ENCODE measurements at regions not wholly inside any gene's neighbourhood (a gene's known extent, or its start where the extent isn't known, plus 50 kb on each side); places are given as distances from the start of the nearest gene placed in this dataset.

DNA sequence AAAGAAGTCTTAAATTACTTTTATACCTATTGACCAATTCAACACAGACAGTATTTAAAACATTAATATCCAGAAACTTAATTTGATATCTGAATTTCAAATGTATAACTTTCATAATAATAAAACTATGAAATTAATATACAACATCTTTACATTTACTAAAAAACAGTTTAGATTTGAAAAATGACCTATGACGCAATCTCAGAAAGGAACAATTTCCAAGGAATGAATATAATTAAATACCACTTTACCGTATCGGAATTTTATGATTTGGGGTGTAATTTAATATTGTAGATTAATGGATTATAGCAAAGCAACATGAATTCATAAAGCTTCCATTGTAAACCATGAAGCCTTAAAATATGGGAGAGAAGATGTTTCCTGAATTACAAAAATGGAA lies 321.5 kb upstream of the TRPM3 start:
- no peak overlapping the region for H3K4me2 ChIP-seq (ENCODE audit: insufficient read depth in 1 of 2, low read depth in 2 of 2, low read length in 2 of 2)
- H4K20me1 ChIP-seq (replicated peaks in 1 of 2; ENCODE audit: control insufficient read depth in 1 of 2, insufficient read depth in 2 of 2, low read length in 2 of 2) = no peaks in the 10 kb centered on the region
- peaks cover 7% of the 10 kb centered on the region for H3K23me2 ChIP-seq (ENCODE audit: low read depth, low read length)
- H3K79me1 ChIP-seq (ENCODE audit: low read depth, low read length) = no peaks in the 10 kb centered on the region
- DNase-seq (ENCODE audit: low read depth in 1 of 2, low spot score in 2 of 2) = no peak
- H3K56ac ChIP-seq (replicated peaks; ENCODE audit: insufficient read length, low read depth, low read length) = no peak overlapping the region
- no peak overlapping the region for H2AK5ac ChIP-seq (ENCODE audit: low read depth, low read length)
- H3K79me2 ChIP-seq (ENCODE audit: control insufficient read depth in 1 of 2, insufficient read depth in 2 of 2, low read length in 2 of 2) = no peaks in the 10 kb centered on the region
- ChIA-PET CTCF (ENCODE audit: partially characterized antibody) (no interaction called here), POLR2A (ENCODE audit: partially characterized antibody) (no interaction called here)
- H3K9ac ChIP-seq (replicated peaks in 1 of 4; ENCODE audit: extremely low read depth in 1 of 4, low read depth in 3 of 4, low read length in 3 of 4) = no peak overlapping the region
- H4K91ac ChIP-seq (replicated peaks; ENCODE audit: insufficient read length, low read length) = no peak overlapping the region
- H3K4ac ChIP-seq (replicated peaks; ENCODE audit: insufficient read length, low read depth, low read length) = no peak overlapping the region
- no peak overlapping the region for H2BK15ac ChIP-seq (ENCODE audit: low read length)
- H3K23ac ChIP-seq (ENCODE audit: insufficient read length) = no peak overlapping the region
- no peaks in the 10 kb centered on the region for H3K27me3 ChIP-seq (replicated peaks in 1 of 4; ENCODE audit: control insufficient read depth in 3 of 4, extremely low read depth in 1 of 4, insufficient read depth in 3 of 4, low read length in 3 of 4)
- no peak overlapping the region for H2BK12ac ChIP-seq (ENCODE audit: low read depth, low read length)
- no peak overlapping the region for H2BK5ac ChIP-seq (ENCODE audit: low read depth, low read length)
- H4K8ac ChIP-seq (ENCODE audit: extremely low read depth, insufficient read depth, low read length) = no peak overlapping the region
- H4K5ac ChIP-seq (ENCODE audit: insufficient read length, low read depth, low read length) = no peak overlapping the region
- H3K9me3 ChIP-seq (ENCODE audit: insufficient read depth in 2 of 2, low read depth in 1 of 2, low read length in 1 of 2) = no peaks in the 10 kb centered on the region
- FAIRE-seq = no peak
- H2BK120ac ChIP-seq (replicated peaks; ENCODE audit: low read depth, low read length) = no peak overlapping the region
- TF ChIP-seq SRF (IDR thresholded peaks at IDR 0.05; ENCODE audit: low read depth, low read length) (no peak), CEBPB (IDR thresholded peaks at IDR 0.05; ENCODE audit: low read depth, low read length) (peak; percentile 54; the same call in 1 of the 2 replicates)
- WGBS, 2 experiments (ENCODE audit: extremely low coverage in 1 of 2, insufficient coverage in 1 of 2, insufficient read length in 1 of 2, insufficient replicate concordance in 2 of 2, low coverage in 1 of 2, low lambda C conversion rate in 2 of 2, missing lambda C conversion rate in 1 of 2) = 93% methylated on average over 3 of the region's 3 CpGs; no CpG with 5 or more reads in 1 of the 2 experiments
- no peaks in the 10 kb centered on the region for H3K36me3 ChIP-seq (ENCODE audit: control insufficient read depth in 2 of 4, insufficient read depth in 4 of 4, low read length in 3 of 4)
- H2AFZ ChIP-seq (ENCODE audit: low read length) = no peak overlapping the region
- H3K27ac ChIP-seq (ENCODE audit: low read depth, low read length) = no peak overlapping the region
- no peak overlapping the region for H3K4me3 ChIP-seq (ENCODE audit: extremely low read depth in 1 of 4, insufficient read depth in 2 of 4, low read depth in 3 of 4, low read length in 4 of 4)
- H3K14ac ChIP-seq (ENCODE audit: insufficient read length) = no peak overlapping the region
- H2BK20ac ChIP-seq (ENCODE audit: low read length) = no peak overlapping the region
- H3K18ac ChIP-seq (ENCODE audit: extremely low read depth, low read length) = no peak overlapping the region
- peaks cover 3 to 14% (median 5%) of the 10 kb centered on the region in 4 experiments; a peak in 5 of 7 replicates for H3K4me1 ChIP-seq (replicated peaks in 1 of 4; ENCODE audit: control insufficient read depth in 3 of 4, insufficient read depth in 4 of 4, low read length in 3 of 4)
